Gastrocnemius medialis (tissue), 4 donors: ENCODE measurements at regions not wholly inside any gene's neighbourhood (a gene's known extent, or its start where the extent isn't known, plus 50 kb on each side); places are given as distances from the start of the nearest gene placed in this dataset.

Source experiments
- ATAC-seq, 2 donors: fragments of 150-250 bp; one replicate each; pipeline ENCODE4 v1.9.1; 2016
- DNase-seq, 2 donors: peaks; one replicate each; pipeline ENCODE4 v3.0.0-alpha.2; 2019
- H3K27ac ChIP-seq, 4 donors: fragments of 200-600 bp; sonication (generic); 1 replicate in 1 of 4; 2 replicates in 3 of 4; pipeline ENCODE4 v1.5.1; 2016 to 2018; ENCODE audit warnings: mild to moderate bottlenecking in 2 of 4, moderate library complexity in 1 of 4
- H3K27me3 ChIP-seq, 3 donors: fragments of 200-600 bp; sonication (generic) in 2 of 3; 1 replicate in 1 of 3; 2 replicates in 2 of 3; pipeline versions ENCODE4 v1.5.1 to v1.6.0; 2016 to 2019; ENCODE audit warnings: mild to moderate bottlenecking in 1 of 3, moderate library complexity in 1 of 3
- H3K36me3 ChIP-seq, 2 donors: fragments of 200-600 bp; sonication (generic) in 1 of 2; one replicate each; pipeline ENCODE4 v1.5.1; 2017 to 2018
- H3K4me1 ChIP-seq, 2 donors: fragments of 200-600 bp; sonication (generic) in 1 of 2; one replicate each; pipeline ENCODE4 v1.5.1; 2016 to 2017; ENCODE audit warnings: mild to moderate bottlenecking in 2 of 2
- H3K4me3 ChIP-seq, 4 donors: fragments of 200-600 bp; sonication (generic) in 3 of 4; 1 replicate in 1 of 4; 2 replicates in 3 of 4; pipeline ENCODE4 v1.5.1; 2016 to 2019; ENCODE audit warnings: mild to moderate bottlenecking in 2 of 4
- H3K9me3 ChIP-seq, 3 donors: fragments of 200-600 bp; sonication (generic) in 2 of 3; 1 replicate in 1 of 3; 2 replicates in 2 of 3; pipeline ENCODE4 v1.5.1; 2016 to 2019
- CTCF ChIP-seq, 5 experiments: fragments of 450-650 bp in 3 of 5; fragments of 200-600 bp in 2 of 5; sonication (generic) in 2 of 5; IDR thresholded peaks in 4 of 5; conservative IDR thresholded peaks in 1 of 5; 1 replicate in 4 of 5; 2 replicates in 1 of 5; pipeline ENCODE4 v1.5.1; 2016 to 2019; ENCODE audit warnings: antibody characterized with exemption in 5 of 5, mild to moderate bottlenecking in 3 of 5, moderate library complexity in 3 of 5
- POLR2A ChIP-seq, 2 donors: fragments of 450-650 bp; IDR thresholded peaks; one replicate each; pipeline ENCODE4 v1.6.1; 2017; ENCODE audit warnings: antibody characterized with exemption in 2 of 2, mild to moderate bottlenecking in 2 of 2, moderate library complexity in 2 of 2
- in situ Hi-C, 4 donors: fragments of 200-750 bp; cut with MboI; loops; one replicate each; pipeline versions ENCODE4 v1.15.0 to v1.8.0; 2017; ENCODE audit warnings: low sequenced_read_pairs in 4 of 4
- intact Hi-C: fragments of 100-400 bp; cut with DNase I; formaldehyde crosslinking; loops from one replicate; pipeline ENCODE4 v1.15.1; 2023; ENCODE audit warnings: low total_unique reads

- intact Hi-C loops (no loop called here), in situ Hi-C loops (no loop called here)
- no peak for TF ChIP-seq CTCF (IDR thresholded peaks at IDR 0.05 in 4 of 5, conservative IDR thresholded peaks at IDR 0.05 in 1 of 5)
- Histone ChIP-seq H3K27ac (no peak overlapping the region), H3K27me3 (no peaks in the 10 kb centered on the region), H3K4me3 (no peak overlapping the region), H3K4me1 (no peaks in the 10 kb centered on the region), H3K36me3 (no peaks in the 10 kb centered on the region), H3K9me3 (no peaks in the 10 kb centered on the region)
- DNase-seq = no peak
- ATAC-seq = no peak
These were observed 192.0 kb downstream of the BCL11A start for GRCh38 chr2:60361498-60361897.

DNA sequence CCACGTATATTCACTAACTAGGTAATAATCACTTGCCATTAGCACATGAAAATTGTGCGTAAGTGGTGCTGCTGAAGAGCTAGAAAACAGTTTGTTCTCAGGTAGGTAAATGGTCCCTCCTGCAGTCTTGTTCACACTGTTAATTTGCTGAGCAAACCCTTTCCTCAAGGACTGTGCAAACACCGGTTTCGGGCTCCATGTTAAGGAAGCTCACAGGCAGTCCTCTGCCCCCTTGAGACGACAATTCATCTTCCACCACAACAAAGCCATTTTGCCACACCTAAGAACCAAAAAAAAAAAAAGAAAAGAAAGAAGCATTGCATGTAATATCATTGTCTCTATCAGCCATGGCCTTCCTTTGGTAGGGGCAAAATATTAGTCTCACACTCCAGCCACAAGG is 193.9 kb downstream of the BCL11A start:
- no peaks in the 10 kb centered on the region for H3K9me3 ChIP-seq
- in situ Hi-C loops (no loop called here), intact Hi-C loops (no loop called here)
- TF ChIP-seq POLR2A (IDR thresholded peaks at IDR 0.05) (no peak), CTCF (IDR thresholded peaks at IDR 0.05 in 4 of 5, conservative IDR thresholded peaks at IDR 0.05 in 1 of 5) (no peak)
- no peaks in the 10 kb centered on the region for H3K36me3 ChIP-seq
- no peak overlapping the region for H3K4me3 ChIP-seq
- no peak for DNase-seq
- no peaks in the 10 kb centered on the region for H3K27me3 ChIP-seq
- no peak for ATAC-seq
- no peaks in the 10 kb centered on the region for H3K4me1 ChIP-seq
- H3K27ac ChIP-seq = no peak overlapping the region

GRCh38 chr2:60358476-60358875 is 195.0 kb downstream of the BCL11A start:
- Histone ChIP-seq H3K27me3 (no peaks in the 10 kb centered on the region), H3K36me3 (no peaks in the 10 kb centered on the region), H3K9me3 (no peaks in the 10 kb centered on the region), H3K27ac (no peak overlapping the region), H3K4me3 (no peak overlapping the region), H3K4me1 (no peaks in the 10 kb centered on the region)
- DNase-seq (no peak), ATAC-seq (no peak)
- in situ Hi-C loops = no loop called here
- TF ChIP-seq POLR2A (IDR thresholded peaks at IDR 0.05) = no peak
- TF ChIP-seq CTCF (IDR thresholded peaks at IDR 0.05 in 4 of 5, conservative IDR thresholded peaks at IDR 0.05 in 1 of 5) = no peak
- intact Hi-C loops = no loop called here

DNA sequence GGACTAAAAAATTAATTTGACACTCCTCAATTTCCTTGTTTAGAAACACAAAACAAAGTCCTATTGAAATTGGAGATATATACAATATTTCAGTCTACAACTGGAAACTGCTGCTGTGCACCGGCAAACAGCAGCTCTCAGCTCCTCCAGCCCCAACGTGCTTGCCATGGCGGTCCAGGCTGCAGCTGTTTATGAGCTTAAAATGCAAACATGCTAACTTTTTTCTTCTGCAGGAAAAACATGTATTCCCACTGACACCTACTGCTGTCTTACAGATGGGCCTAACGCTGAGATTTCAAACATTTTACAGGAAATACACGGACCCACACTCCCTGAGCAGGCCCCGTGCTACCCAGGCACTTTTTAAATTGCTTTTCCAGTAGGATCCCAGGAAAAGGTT is 195.5 kb downstream of the BCL11A start:
- Histone ChIP-seq H3K27ac (no peak overlapping the region), H3K4me3 (no peak overlapping the region), H3K36me3 (no peaks in the 10 kb centered on the region), H3K4me1 (no peaks in the 10 kb centered on the region), H3K27me3 (no peaks in the 10 kb centered on the region), H3K9me3 (no peaks in the 10 kb centered on the region)
- no peak for ATAC-seq
- intact Hi-C loops = no loop called here
- no peak for DNase-seq
- in situ Hi-C loops = no loop called here
- no peak for TF ChIP-seq CTCF (IDR thresholded peaks at IDR 0.05 in 4 of 5, conservative IDR thresholded peaks at IDR 0.05 in 1 of 5)
- TF ChIP-seq POLR2A (IDR thresholded peaks at IDR 0.05) = no peak

DNA sequence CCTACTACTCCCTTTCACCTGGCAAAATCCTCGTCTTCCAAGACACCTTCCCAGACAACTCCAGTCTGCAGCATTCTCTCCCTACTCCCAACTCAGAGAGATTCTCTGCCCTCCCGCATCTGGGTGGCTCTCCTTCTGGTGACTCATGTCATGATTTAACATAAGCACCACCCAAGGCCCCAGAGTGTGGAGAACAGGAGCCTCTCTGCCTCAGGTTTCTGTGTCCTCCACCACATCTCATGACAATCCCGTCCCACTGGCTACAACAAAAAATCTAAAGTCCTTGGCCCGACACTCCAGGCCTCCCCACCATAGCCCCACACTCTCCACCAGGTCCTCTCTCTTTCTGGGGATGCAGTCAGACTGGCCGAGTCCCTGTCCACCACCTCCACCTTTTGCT is 197.1 kb downstream of the BCL11A start:
- H3K27me3 ChIP-seq = no peaks in the 10 kb centered on the region
- DNase-seq = no peak
- no peak overlapping the region for H3K4me3 ChIP-seq
- H3K27ac ChIP-seq = no peak overlapping the region
- intact Hi-C loops = no loop called here
- TF ChIP-seq CTCF (IDR thresholded peaks at IDR 0.05 in 4 of 5, conservative IDR thresholded peaks at IDR 0.05 in 1 of 5) (no peak), POLR2A (IDR thresholded peaks at IDR 0.05) (no peak)
- no peaks in the 10 kb centered on the region for H3K9me3 ChIP-seq
- in situ Hi-C loops = no loop called here
- ATAC-seq = no peak
- no peaks in the 10 kb centered on the region for H3K36me3 ChIP-seq
- no peaks in the 10 kb centered on the region for H3K4me1 ChIP-seq
